Large intestine (tissue), 3 donors: ENCODE measurements at regions not wholly inside any gene's neighbourhood (a gene's known extent, or its start where the extent isn't known, plus 50 kb on each side); places are given as distances from the start of the nearest gene placed in this dataset.

Experiments
- DNase-seq, 2 donors: peaks; one replicate each; pipeline versions ENCODE4 v3.0.0 to v3.0.0-alpha.2; 2013
- H3K27ac ChIP-seq: one replicate; pipeline ENCODE4 v1.5.1; 2013; ENCODE audit warnings: low read length
- H3K27me3 ChIP-seq: 2 replicates; pipeline ENCODE4 v1.6.1; 2013; ENCODE audit warnings: low read length; ENCODE audit not compliant: control insufficient read depth, insufficient read depth
- H3K36me3 ChIP-seq: 2 replicates; pipeline ENCODE4 v1.6.1; 2013; ENCODE audit warnings: low read length; ENCODE audit not compliant: control insufficient read depth, insufficient read depth
- H3K4me1 ChIP-seq: one replicate; pipeline ENCODE4 v1.6.1; 2013; ENCODE audit warnings: low read length; ENCODE audit not compliant: control insufficient read depth, insufficient read depth
- H3K4me3 ChIP-seq: one replicate; pipeline ENCODE4 v1.5.1; 2013; ENCODE audit warnings: low read length
- H3K9me3 ChIP-seq: one replicate; pipeline ENCODE4 v1.6.1; 2013; ENCODE audit warnings: mild to moderate bottlenecking, low read depth, low read length, moderate library complexity; ENCODE audit not compliant: control insufficient read depth
- WGBS: methylation state at CpG from one replicate; pipeline ENCODE4 v1.1.5; 2013; ENCODE audit warnings: low lambda C conversion rate; ENCODE audit not compliant: insufficient coverage; 5-methylcytosine and 5-hydroxymethylcytosine counted together

DNA sequence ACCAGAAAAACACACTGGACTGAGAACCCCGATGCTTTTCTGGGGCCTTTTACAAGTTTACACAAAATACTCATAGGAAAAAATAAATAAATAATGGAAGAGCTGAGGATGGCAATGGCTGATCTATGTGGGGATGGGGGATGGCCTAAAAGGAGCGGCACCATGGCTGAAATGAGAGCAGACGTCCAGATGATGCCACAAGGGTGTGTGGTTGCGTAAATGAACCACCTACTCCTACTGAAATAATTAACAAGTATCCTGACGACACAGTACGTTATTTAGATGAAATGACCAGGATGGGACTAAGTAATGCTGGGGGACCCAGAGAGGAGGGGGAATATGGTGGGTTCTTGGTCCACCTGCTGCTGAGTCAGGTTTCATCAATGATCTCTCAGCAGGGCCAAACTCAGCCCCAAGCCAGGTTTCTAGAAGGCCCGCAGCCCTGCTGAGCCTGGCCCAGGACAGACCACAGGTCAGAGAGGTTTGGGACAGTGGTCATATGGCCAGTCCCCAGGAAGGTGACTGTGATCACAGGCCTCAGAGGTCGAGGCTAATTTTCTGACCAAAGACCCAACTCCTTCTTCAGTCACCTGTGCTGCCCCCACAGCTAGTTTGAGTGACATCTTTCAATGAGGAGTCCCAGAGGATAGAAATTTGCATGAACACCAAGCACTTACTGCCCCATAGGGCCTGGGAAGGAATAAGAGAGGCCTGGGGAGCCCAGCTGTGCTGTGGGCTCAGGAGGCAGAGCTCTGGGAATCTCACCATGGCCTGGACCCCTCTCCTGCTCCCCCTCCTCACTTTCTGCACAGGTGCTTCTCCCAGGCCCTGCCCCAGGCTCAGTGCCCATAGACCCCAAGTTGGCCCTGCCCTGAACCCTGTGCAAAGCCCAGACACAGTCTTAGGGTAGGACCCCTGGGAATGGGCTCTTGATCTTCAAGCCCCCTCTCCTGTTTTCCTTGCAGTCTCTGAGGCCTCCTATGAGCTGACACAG, 76.3 kb upstream of the IGLL5 start:
- 85% methylated on average over 2 of the region's 8 CpGs for WGBS
- Histone ChIP-seq H3K4me3 (no peak overlapping the region), H3K4me1 (no peaks in the 10 kb centered on the region), H3K27me3 (no peaks in the 10 kb centered on the region), H3K9me3 (no peaks in the 10 kb centered on the region), H3K36me3 (no peaks in the 10 kb centered on the region), H3K27ac (no peak overlapping the region)
- no peak for DNase-seq

- no peak for DNase-seq
- Histone ChIP-seq H3K4me3 (no peak overlapping the region), H3K4me1 (no peaks in the 10 kb centered on the region), H3K27ac (no peak overlapping the region), H3K27me3 (no peaks in the 10 kb centered on the region), H3K9me3 (no peaks in the 10 kb centered on the region), H3K36me3 (no peaks in the 10 kb centered on the region)
- no CpG with 5 or more reads among the region's 10 CpGs for WGBS
Observed at GRCh38 chr22:22812031-22812905, 75.3 kb upstream of the IGLL5 start.

DNA sequence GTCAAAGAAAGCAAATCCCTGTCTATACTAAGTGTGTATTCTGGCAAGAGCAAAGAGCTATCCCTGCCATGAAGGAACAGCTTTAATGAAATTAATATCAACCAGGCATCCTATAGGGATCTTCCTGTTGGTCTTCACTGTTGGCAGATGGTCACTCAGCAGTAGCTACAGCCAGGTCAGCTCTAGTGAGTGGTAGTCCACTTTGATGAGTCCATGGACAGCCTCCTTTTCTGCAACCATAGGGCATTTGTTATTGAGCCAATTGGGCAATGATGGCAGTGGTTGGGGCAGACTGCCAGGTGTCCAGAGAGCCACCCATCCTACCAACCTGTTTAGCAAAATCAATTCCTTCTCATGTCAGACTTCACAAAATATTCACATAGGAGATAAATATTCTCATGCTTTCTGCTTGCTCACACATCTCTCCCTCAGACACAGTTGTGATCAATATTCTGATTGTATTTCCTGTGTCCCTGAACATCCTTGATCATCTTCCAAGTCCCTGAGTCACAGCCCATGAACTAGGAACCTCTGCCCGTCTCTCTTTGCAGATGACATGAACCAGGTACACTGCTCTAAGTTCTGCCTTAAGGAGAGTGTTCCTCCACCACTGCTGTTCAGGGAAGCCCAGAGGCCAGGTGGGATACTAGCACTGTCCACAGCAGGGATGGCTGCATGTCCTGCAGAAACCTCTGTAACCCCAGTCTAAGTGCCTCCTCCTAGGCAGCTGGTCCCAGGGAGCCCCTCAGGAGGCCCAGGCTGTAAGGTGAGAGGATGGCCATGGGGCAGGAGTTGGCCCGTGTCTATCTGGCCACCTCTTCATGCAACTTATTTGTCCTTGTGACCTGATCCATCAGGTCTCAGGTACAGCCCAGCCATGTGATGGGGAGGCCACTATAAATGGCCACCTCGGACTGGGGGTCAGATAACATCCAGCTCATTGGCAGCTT, 74.2 kb upstream of the IGLL5 start:
- Histone ChIP-seq H3K4me3 (no peak overlapping the region), H3K9me3 (no peaks in the 10 kb centered on the region), H3K36me3 (no peaks in the 10 kb centered on the region), H3K4me1 (no peaks in the 10 kb centered on the region), H3K27ac (no peak overlapping the region), H3K27me3 (no peaks in the 10 kb centered on the region)
- no peak for DNase-seq
- WGBS = no CpG with 5 or more reads among the region's 3 CpGs

GRCh38 chr22:22814666-22815396, 72.8 kb upstream of the IGLL5 start:
- no peaks in the 10 kb centered on the region for H3K9me3 ChIP-seq
- WGBS = no CpG with 5 or more reads among the region's 14 CpGs

DNA sequence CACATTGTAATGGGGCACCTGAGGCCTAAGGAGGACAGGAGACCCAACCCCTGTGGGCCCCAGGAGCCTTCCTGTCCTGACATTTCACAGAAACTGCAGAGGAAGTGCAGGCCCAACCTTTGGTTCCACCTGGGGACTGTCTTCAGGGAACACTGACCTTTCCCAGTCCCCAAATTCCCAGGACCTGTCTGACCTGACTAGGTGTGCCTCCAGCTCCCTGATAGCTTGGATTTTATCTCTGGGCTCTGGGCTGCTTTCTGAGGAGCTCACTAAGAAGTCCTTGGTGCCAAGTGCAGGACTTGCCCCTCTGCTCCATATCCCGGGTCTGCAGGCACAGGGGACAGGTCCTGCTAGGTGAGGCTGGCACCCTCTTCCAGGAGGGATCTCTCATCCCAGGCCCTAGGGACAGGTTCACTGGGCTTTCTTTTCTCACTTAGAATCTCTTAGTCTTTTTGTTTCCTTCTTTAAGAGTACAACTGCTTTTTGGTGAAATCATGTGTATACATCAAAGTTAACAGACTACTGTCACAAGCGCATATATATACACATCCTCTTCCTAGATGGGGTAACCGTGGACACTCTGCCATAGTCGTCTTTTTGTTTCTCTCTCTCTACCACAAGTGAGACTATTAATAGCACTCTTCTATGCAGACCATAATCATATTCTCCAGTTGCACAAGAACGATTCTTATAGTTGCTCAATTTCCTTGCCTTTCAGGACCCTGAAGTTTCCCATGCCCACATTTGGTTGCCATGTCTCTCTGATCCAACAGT, 72.0 kb upstream of the IGLL5 start:
- Histone ChIP-seq H3K27ac (no peak overlapping the region), H3K36me3 (no peaks in the 10 kb centered on the region), H3K27me3 (no peaks in the 10 kb centered on the region), H3K4me3 (no peak overlapping the region), H3K4me1 (no peaks in the 10 kb centered on the region), H3K9me3 (no peaks in the 10 kb centered on the region)
- WGBS = 100% methylated on average over 4 of the region's 5 CpGs
- DNase-seq = no peak

More at GRCh38 chr22:22814666-22815396, 72.8 kb upstream of the IGLL5 start:
- H3K4me1 ChIP-seq = no peaks in the 10 kb centered on the region
- no peak overlapping the region for H3K27ac ChIP-seq
- H3K4me3 ChIP-seq = no peak overlapping the region
- no peaks in the 10 kb centered on the region for H3K27me3 ChIP-seq
- H3K36me3 ChIP-seq = no peaks in the 10 kb centered on the region
- no peak for DNase-seq

DNA sequence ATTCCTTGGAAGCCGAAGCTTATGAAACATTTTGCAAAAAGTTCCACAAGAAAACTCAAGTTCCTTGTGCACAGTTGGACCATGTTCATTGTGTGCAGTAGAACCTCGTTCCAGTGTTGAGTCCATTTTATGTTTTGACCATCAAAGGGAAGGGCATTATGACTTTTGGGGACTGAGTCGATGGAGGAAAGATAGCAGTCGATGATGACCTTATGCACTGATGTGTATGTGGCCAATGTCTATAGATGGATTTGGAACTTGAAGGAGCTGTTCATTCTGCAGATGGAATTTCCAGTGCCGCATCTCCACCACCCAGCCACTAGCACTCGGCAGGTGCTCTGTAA, 71.5 kb upstream of the IGLL5 start:
- Histone ChIP-seq H3K36me3 (no peaks in the 10 kb centered on the region), H3K27me3 (no peaks in the 10 kb centered on the region), H3K9me3 (no peaks in the 10 kb centered on the region), H3K27ac (no peak overlapping the region), H3K4me3 (no peak overlapping the region), H3K4me1 (no peaks in the 10 kb centered on the region)
- no peak for DNase-seq
- WGBS = no CpG with 5 or more reads among the region's 6 CpGs

DNA sequence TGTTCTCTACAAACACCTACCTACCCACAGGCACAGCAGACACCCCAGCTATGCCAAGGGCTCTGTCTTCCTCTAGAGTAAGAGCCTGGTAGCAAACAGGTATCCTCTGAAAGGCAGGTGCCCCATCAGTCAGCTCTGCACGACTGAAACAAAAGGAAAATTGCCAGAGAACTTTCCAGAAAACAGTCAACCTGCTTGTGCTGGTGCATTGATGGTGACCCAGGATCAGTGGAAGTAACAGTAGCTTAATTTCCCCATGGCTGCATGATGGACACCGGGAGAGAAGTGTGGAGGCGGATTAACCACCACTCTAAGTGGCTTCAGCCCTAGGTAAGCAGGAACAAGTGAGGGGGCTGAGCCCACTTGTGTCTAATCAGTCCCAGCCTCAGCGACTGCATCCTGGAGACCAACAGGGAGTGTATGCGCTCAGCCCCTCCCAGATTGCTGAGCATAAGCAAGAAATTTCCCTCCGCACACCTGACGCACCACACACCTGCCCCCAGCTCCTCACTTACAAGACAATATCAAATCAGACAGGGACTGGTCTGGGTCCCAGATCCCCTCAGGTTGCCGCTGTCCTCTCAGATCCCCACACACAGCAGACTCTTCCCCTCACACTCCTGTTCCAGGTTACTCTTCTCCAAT, 70.7 kb upstream of the IGLL5 start:
- no peaks in the 10 kb centered on the region for H3K9me3 ChIP-seq
- DNase-seq = no peak
- no peaks in the 10 kb centered on the region for H3K36me3 ChIP-seq
- H3K4me1 ChIP-seq = no peaks in the 10 kb centered on the region
- no peaks in the 10 kb centered on the region for H3K27me3 ChIP-seq
- no CpG with 5 or more reads among the region's 8 CpGs for WGBS
- no peak overlapping the region for H3K27ac ChIP-seq
- H3K4me3 ChIP-seq = no peak overlapping the region

DNA sequence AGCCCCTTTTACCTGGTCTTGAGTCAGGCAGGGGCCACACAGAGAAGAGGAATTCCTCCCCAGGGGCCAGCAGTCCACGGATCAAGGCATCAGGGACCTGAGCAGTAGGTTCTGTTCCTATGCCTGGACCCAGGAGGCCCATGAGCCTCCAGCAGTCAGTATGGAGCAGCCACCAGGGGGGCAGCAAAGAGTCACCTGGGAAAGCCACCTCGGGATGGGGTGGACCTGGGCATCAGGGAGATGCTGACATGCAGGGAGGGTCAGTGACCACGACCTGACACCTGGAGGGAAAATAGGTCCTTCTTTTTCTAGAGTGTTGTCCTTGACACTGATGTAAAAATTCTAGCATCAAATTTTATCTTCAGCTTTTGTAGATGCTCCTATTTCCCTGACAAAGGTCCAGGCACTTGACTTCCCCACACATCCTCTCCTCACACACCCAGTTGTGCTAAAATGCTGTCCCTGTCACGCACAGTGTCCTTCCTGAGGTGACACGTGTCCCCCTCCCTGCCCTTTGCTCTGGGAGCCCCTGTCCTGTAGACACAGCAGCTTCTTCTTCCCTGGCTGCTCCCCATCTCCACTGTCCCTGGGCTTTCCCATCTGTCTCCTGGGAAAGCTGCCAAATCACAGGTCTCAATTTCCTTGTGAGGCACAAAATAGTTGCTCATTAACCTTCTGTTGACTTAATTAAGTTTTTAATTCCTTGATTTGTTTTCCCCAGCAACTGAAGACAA, 70.0 kb upstream of the IGLL5 start:
- Histone ChIP-seq H3K27me3 (no peaks in the 10 kb centered on the region), H3K27ac (no peak overlapping the region), H3K9me3 (no peaks in the 10 kb centered on the region), H3K4me3 (no peak overlapping the region), H3K36me3 (no peaks in the 10 kb centered on the region), H3K4me1 (no peaks in the 10 kb centered on the region)
- WGBS = no CpG with 5 or more reads among the region's 5 CpGs
- no peak for DNase-seq
